OCI-LY3 (cell line): ENCODE measurements at regions not wholly inside any gene's neighbourhood (a gene's known extent, or its start where the extent isn't known, plus 50 kb on each side); places are given as distances from the start of the nearest gene placed in this dataset.

Experiments
- CTCF ChIP-seq: fragments of 200-600, 300-600 bp; sonication (generic); IDR thresholded peaks from 2 replicates; pipeline ENCODE4 v1.5.1; 2014; ENCODE audit warnings: antibody characterized with exemption, low read length, low read depth
- EZH2phosphoT487 ChIP-seq: fragments of 200-600 bp; shearing (Covaris generic); IDR thresholded peaks from 2 replicates; pipeline ENCODE4 v1.6.1; 2018; ENCODE audit warnings: antibody characterized with exemption, mixed run types, low read depth

GRCh38 chr10:31133792-31134310, 102.2 kb upstream of the ZNF438 start:
- TF ChIP-seq CTCF (no peak), EZH2phosphoT487 (no peak)
